PC-3 (cell line): ENCODE measurements at regions not wholly inside any gene's neighbourhood (a gene's known extent, or its start where the extent isn't known, plus 50 kb on each side); places are given as distances from the start of the nearest gene placed in this dataset.

Experiments used
- ATAC-seq: fragments of 200-7000 bp; cut with Tn5 transposase; 2 replicates; pipeline ENCODE4 v1.9.1; 2020; ENCODE audit warnings: mild to moderate bottlenecking, moderate library complexity
- BruUV-seq: library from RNA; stranded (reverse); fragments of 400-500 nt; replicated peaks from 2 replicates; lab custom pipeline; 2021; lab: Mats Ljungman, UMichigan
- CTCF ChIA-PET: fragments of 300-600 bp; sonication (Branson Sonifier 250); formaldehyde crosslinking; loops from one replicate; lab custom pipeline; 2022; ENCODE audit warnings: antibody characterized with exemption; lab: Charles Lee
- POLR2A ChIA-PET: fragments of 300-600 bp; sonication (Branson Sonifier 250); formaldehyde crosslinking; loops from one replicate; lab custom pipeline; 2022; ENCODE audit warnings: antibody characterized with exemption; ENCODE audit not compliant: unreplicated experiment; lab: Charles Lee
- DNase-seq: peaks from one replicate; pipeline ENCODE4 v3.0.0-alpha.2; 2015
- H2AFZ ChIP-seq: fragments of 300-600 bp; sonication (generic); 2 replicates; pipeline ENCODE4 v1.6.0; 2016; ENCODE audit warnings: antibody characterized with exemption, low read length
- H3F3A ChIP-seq: fragments of 300-600 bp; sonication (generic); one replicate; pipeline ENCODE4 v1.6.0; 2017; ENCODE audit warnings: antibody characterized with exemption, low read length, control low read depth, mild to moderate bottlenecking; ENCODE audit not compliant: unreplicated experiment
- H3K27ac ChIP-seq: fragments of 300-600 bp; sonication (generic); 2 replicates; pipeline ENCODE4 v1.5.1; 2016; ENCODE audit warnings: mild to moderate bottlenecking, low read length
- H3K27me3 ChIP-seq: fragments of 300-600 bp; sonication (generic); 2 replicates; pipeline ENCODE4 v1.6.1; 2016; ENCODE audit warnings: low read length, mixed read lengths
- H3K36me3 ChIP-seq: fragments of 300-600 bp; sonication (generic); 2 replicates; pipeline ENCODE4 v1.6.1; 2016; ENCODE audit warnings: low read depth, mixed run types, low read length, mixed read lengths
- H3K4me1 ChIP-seq: fragments of 300-600 bp; sonication (generic); 2 replicates; pipeline ENCODE4 v1.5.1; 2016; ENCODE audit warnings: low read length; ENCODE audit not compliant: insufficient read depth
- H3K4me2 ChIP-seq: fragments of 300-600 bp; sonication (generic); 2 replicates; pipeline ENCODE4 v1.6.0; 2016; ENCODE audit warnings: low read length
- H3K4me3 ChIP-seq: fragments of 300-600 bp; sonication (generic); 2 replicates; pipeline ENCODE4 v1.5.1; 2016; ENCODE audit warnings: mild to moderate bottlenecking, low read length, mixed read lengths
- H3K79me2 ChIP-seq: fragments of 300-600 bp; sonication (generic); 2 replicates; pipeline ENCODE4 v1.6.1; 2017; ENCODE audit warnings: low read length, mixed read lengths
- H3K9ac ChIP-seq: fragments of 300-600 bp; sonication (generic); 2 replicates; pipeline ENCODE4 v1.6.0; 2016; ENCODE audit warnings: mild to moderate bottlenecking, low read length
- H3K9me2 ChIP-seq: fragments of 300-600 bp; sonication (generic); replicated peaks from 2 replicates; pipeline ENCODE4 v1.6.1; 2016; ENCODE audit warnings: mixed run types, low read length, mixed read lengths
- H3K9me3 ChIP-seq: fragments of 300-600 bp; sonication (generic); 2 replicates; pipeline ENCODE4 v1.6.1; 2016; ENCODE audit warnings: low read length, mixed read lengths
- H4K20me1 ChIP-seq: fragments of 300-600 bp; sonication (generic); 2 replicates; pipeline ENCODE4 v1.6.1; 2016; ENCODE audit warnings: low read length, mixed read lengths
- CTCF ChIP-seq: fragments of 300-600 bp; sonication (generic); conservative IDR thresholded peaks from 2 replicates; pipeline ENCODE4 v1.5.1; 2017; ENCODE audit warnings: antibody characterized with exemption, low read depth, mild to moderate bottlenecking, low read length
- EZH2 ChIP-seq: fragments of 300-600 bp; sonication (generic); IDR thresholded peaks from one replicate; pipeline ENCODE4 v1.6.1; 2017; ENCODE audit warnings: antibody characterized with exemption, mild to moderate bottlenecking, low read length; ENCODE audit not compliant: unreplicated experiment
- EZH2phosphoT487 ChIP-seq: fragments of 300-600 bp; sonication (generic); IDR thresholded peaks from 2 replicates; pipeline ENCODE4 v1.6.1; 2018; ENCODE audit warnings: mild to moderate bottlenecking, antibody characterized with exemption, low read length, borderline replicate concordance
- intact Hi-C: fragments of 100-400 bp; cut with micrococcal nuclease; formaldehyde crosslinking; loops from 2 replicates; pipeline ENCODE4 v1.9.0; 2023

GRCh38 chr10:77721815-77722214 lies 84.2 kb upstream of the KCNMA1 start:
- H3K9ac ChIP-seq = no peak overlapping the region
- H2AFZ ChIP-seq = no peak overlapping the region
- H3K36me3 ChIP-seq = no peaks in the 10 kb centered on the region
- DNase-seq (no peak), ATAC-seq (no peak)
- H3F3A ChIP-seq = no peaks in the 10 kb centered on the region
- H3K4me1 ChIP-seq = peaks cover 4% of the 10 kb centered on the region; the same call in 1 of the 2 replicates
- no peak overlapping the region for H3K27ac ChIP-seq
- TF ChIP-seq EZH2 = no peak
- TF ChIP-seq CTCF = no peak
- no peak for TF ChIP-seq EZH2phosphoT487
- H3K4me2 ChIP-seq = no peak overlapping the region
- H3K4me3 ChIP-seq = no peak overlapping the region
- no TSS peak for BruUV-seq
- ChIA-PET POLR2A (no interaction called here), CTCF (interaction anchor here (2.0 kb wide), 1 partner anchor 35 kb away, joined by 7 read pairs; no protein-coding TSS in a partner anchor)
- H3K79me2 ChIP-seq = no peaks in the 10 kb centered on the region
- H4K20me1 ChIP-seq = no peaks in the 10 kb centered on the region
- intact Hi-C loops = loop anchor here (2.0 kb wide), 1 partner anchor 15 kb away; no protein-coding TSS in a partner anchor
- no peaks in the 10 kb centered on the region for H3K9me3 ChIP-seq
- H3K9me2 ChIP-seq = no peaks in the 10 kb centered on the region
- H3K27me3 ChIP-seq = no peaks in the 10 kb centered on the region

GRCh38 chr10:77718957-77719356 lies 81.3 kb upstream of the KCNMA1 start:
- intact Hi-C loops = loop anchor here (1.0 kb wide), 1 partner anchor 37 kb away; no protein-coding TSS in a partner anchor
- BruUV-seq = no TSS peak

More at GRCh38 chr10:77718957-77719356, 81.3 kb upstream of the KCNMA1 start:
- Histone ChIP-seq H3K9me2 (no peaks in the 10 kb centered on the region), H3K9ac (no peak overlapping the region), H3K9me3 (no peaks in the 10 kb centered on the region), H3K27ac (no peak overlapping the region), H3K4me1 (peaks cover 4% of the 10 kb centered on the region; the same call in 1 of the 2 replicates), H3K4me3 (no peak overlapping the region), H4K20me1 (no peaks in the 10 kb centered on the region), H3K27me3 (no peaks in the 10 kb centered on the region), H3K79me2 (no peaks in the 10 kb centered on the region), H3K4me2 (no peak overlapping the region), H3F3A (no peaks in the 10 kb centered on the region), H3K36me3 (no peaks in the 10 kb centered on the region), H2AFZ (no peak overlapping the region)
- no peak for DNase-seq
- ATAC-seq = no peak
- POLR2A ChIA-PET = no interaction called here
- TF ChIP-seq CTCF (no peak), EZH2 (no peak), EZH2phosphoT487 (no peak)
- CTCF ChIA-PET = interaction anchor here (0.6 to 1.0 kb wide), 2 partner anchors 28 to 38 kb away, joined by 4 to 5 read pairs; no protein-coding TSS in a partner anchor
